Choroid plexus epithelial cell (primary cell): ENCODE measurements at regions not wholly inside any gene's neighbourhood (a gene's known extent, or its start where the extent isn't known, plus 50 kb on each side); places are given as distances from the start of the nearest gene placed in this dataset.
"Not testable (repeated sequence)": the region's sequence is repeated elsewhere in the genome, so short reads cannot be mapped to it uniquely, and the experiment has no call there.

Source experiments
- DNase-seq: peaks from one replicate; pipeline ENCODE4 v3.0.0-alpha.2; 2010; ENCODE audit warnings: low read depth
- H3K4me3 ChIP-seq: 2 replicates; pipeline ENCODE4 v1.5.1; 2011; ENCODE audit warnings: low read depth, mild to moderate bottlenecking, control low read depth, low read length, moderate library complexity
- CTCF ChIP-seq: conservative IDR thresholded peaks from 2 replicates; pipeline ENCODE4 v1.5.1; 2011; ENCODE audit warnings: low read depth, mild to moderate bottlenecking, control low read depth, inconsistent platforms, low read length, moderate library complexity

- TF ChIP-seq CTCF, result no peak
Observed at GRCh38 chr3:176623468-176624150, 573.7 kb downstream of the TBL1XR1 start.

DNA sequence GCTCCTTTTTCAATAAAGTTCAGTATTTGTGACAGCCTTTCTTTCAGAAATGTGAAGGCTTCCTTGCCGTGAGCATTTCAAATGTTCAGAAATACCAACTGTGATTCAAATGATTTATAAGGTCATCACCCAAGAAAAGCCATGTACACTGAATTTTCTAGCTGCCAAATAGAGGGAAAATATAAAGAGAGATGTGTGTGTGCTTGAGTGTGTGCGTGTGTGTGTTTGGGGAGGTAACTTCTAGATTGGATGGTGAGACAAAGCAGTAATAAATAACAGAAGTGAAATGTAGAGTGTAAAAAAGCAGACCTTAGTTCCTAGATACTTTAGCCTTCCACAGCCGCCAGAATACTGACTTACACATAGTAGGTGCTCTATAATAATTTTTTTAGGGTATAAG lies 577.4 kb downstream of the TBL1XR1 start:
- H3K4me3 ChIP-seq, result no peak overlapping the region
- TF ChIP-seq CTCF, result no peak
- DNase-seq, result no peak

More at GRCh38 chr3:176623468-176624150, 573.7 kb downstream of the TBL1XR1 start:
- no peak overlapping the region for H3K4me3 ChIP-seq
- DNase-seq, result no peak

DNA sequence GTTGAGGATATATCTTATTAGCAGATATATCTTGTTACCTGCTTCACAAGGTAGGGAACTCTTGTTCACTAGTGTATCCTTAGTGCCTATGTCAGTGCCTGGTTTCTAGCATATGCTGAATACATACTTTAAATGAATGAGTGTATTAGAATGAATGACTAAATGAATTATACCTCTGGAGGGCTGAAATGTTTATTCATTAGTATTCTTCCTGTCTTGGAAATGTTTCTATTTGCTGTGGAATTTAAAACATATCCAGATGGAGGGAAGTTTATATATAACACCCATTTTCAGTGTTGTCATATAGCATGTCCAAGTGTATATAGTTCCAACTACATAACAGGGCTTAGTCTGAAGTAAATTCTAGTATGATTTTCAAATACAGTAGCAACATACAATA lies 581.5 kb downstream of the TBL1XR1 start:
- no peak overlapping the region for H3K4me3 ChIP-seq
- DNase-seq, result no peak
- no peak for TF ChIP-seq CTCF

GRCh38 chr3:176611703-176612102 lies 585.6 kb downstream of the TBL1XR1 start:
- peak; percentile 6 for DNase-seq
- H3K4me3 ChIP-seq, result no peak overlapping the region
- TF ChIP-seq CTCF, result no peak

GRCh38 chr3:176609361-176609760 lies 587.9 kb downstream of the TBL1XR1 start:
- H3K4me3 ChIP-seq, result no peak overlapping the region
- TF ChIP-seq CTCF, result no peak
- no peak for DNase-seq

DNA sequence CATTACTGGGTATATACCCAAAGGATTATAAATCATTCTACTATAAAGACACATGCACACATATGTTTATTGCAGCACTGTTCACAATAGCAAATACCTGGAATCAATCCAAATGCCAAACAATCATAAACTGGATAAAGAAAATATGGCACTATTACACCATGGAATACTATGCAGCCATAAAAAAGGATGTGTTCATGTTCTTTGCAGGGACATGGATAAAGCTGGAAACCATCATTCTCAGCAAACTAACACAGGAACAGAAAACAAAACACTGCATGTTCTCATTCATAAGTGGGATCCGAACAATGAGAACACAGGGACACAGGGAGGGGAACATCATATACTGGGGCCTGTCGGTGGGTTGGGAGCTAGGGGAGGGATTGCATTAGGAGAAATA lies 591.7 kb downstream of the TBL1XR1 start:
- H3K4me3 ChIP-seq, DNase-seq: not testable (repeated sequence)

DNA sequence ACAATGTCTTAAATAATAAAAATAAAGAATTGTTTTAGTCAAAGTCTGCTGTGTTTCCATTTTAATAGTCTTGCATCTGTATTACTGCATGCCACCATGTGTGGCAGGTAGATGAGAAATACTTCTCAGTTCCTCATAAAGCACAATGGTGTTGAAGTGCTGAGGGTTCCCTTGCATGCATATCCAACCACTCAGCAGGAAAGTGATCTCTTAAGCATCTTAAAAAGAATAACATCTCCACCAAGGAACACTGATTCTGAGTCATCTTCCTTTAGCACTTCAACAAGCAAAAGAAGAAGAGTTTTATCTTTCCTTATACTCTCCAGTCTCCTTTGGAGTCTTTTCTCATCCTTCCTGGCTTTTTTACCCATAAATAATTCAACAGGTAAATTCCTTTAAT lies 602.0 kb downstream of the TBL1XR1 start:
- no peak overlapping the region for H3K4me3 ChIP-seq
- TF ChIP-seq CTCF, result no peak
- DNase-seq, result peak; percentile 64
